ENCODE measurements at regions not wholly inside any gene's neighbourhood (a gene's known extent, or its start where the extent isn't known, plus 50 kb on each side); places are given as distances from the start of the nearest gene placed in this dataset.

DNA sequence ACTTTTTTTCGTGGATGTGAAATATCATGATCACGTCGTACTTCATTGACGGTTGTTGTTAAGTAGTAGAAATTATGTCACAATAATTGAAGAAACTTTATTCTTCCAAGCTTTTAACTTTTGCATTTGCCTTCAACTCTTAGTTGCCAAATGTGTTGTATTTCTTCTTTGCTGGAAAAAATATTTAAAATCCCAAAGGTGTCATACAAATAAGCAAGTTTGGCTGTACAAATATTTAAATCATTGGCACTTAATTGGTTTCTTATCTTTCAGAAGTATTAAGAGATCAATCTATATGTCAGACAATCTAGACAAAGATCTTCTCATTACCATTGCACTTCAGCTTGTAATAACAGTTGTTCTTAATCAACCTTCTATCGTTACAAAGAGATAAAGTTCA lies 204.0 kb upstream of the HDAC4 start:
- TF ChIP-seq, protein P1, sequence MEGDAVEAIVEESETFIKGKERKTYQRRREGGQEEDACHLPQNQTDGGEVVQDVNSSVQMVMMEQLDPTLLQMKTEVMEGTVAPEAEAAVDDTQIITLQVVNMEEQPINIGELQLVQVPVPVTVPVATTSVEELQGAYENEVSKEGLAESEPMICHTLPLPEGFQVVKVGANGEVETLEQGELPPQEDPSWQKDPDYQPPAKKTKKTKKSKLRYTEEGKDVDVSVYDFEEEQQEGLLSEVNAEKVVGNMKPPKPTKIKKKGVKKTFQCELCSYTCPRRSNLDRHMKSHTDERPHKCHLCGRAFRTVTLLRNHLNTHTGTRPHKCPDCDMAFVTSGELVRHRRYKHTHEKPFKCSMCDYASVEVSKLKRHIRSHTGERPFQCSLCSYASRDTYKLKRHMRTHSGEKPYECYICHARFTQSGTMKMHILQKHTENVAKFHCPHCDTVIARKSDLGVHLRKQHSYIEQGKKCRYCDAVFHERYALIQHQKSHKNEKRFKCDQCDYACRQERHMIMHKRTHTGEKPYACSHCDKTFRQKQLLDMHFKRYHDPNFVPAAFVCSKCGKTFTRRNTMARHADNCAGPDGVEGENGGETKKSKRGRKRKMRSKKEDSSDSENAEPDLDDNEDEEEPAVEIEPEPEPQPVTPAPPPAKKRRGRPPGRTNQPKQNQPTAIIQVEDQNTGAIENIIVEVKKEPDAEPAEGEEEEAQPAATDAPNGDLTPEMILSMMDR (IDR thresholded peaks at IDR 0.05; ENCODE audit: low read depth, low read length, missing input control) = no peak
- TF ChIP-seq YY1 (IDR thresholded peaks at IDR 0.05) = no peak

All from liver (tissue), 2 donors.